ENCODE measurements at regions not wholly inside any gene's neighbourhood (a gene's known extent, or its start where the extent isn't known, plus 50 kb on each side); places are given as distances from the start of the nearest gene placed in this dataset.

DNA sequence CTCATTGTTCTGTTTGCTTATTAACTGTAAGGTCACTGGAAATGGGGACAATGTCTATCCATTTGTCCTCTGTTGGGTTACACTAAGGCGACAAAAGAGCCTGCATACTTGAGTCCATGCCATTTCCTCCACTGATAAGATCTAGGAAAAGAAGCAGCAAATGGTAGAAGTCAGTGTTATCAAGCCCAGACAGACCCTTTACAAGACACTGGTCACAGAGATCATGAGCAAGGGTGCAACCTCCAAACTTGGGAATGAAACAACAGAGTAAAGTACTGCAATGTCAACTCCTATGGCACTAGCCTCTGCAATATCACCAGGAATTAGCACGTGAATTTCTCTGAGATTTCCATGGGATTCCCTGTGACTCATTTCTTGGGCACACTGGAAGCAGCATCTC, 126.9 kb downstream of the ID4 start:
- TF ChIP-seq CTCF (conservative IDR thresholded peaks at IDR 0.05; ENCODE audit: low read depth, low read length) (no peak), EZH2 (IDR thresholded peaks at IDR 0.05; ENCODE audit: borderline replicate concordance, low read depth, low read length, poor library complexity, severe bottlenecking) (no peak)
